ENCODE measurements at regions not wholly inside any gene's neighbourhood (a gene's known extent, or its start where the extent isn't known, plus 50 kb on each side); places are given as distances from the start of the nearest gene placed in this dataset.

GRCh38 chr3:22284559-22284958, 533.5 kb upstream of the ZNF385D start:
- TF ChIP-seq POLR2A (IDR thresholded peaks at IDR 0.05; ENCODE audit: low read length) (no peak), GATA1 (IDR thresholded peaks at IDR 0.05; ENCODE audit: low read depth, low read length) (no peak)

All from erythroblast (primary cell).